Keratinocyte (primary cell): ENCODE measurements at regions not wholly inside any gene's neighbourhood (a gene's known extent, or its start where the extent isn't known, plus 50 kb on each side); places are given as distances from the start of the nearest gene placed in this dataset.

ENCODE experiments used
- DNase-seq: peaks from one replicate; pipeline ENCODE4 v3.0.0-alpha.2; 2011; ENCODE audit warnings: low read depth, missing footprints, low spot score
- FAIRE-seq: peaks from 2 replicates; lab custom pipeline; 2011; peaks lifted over from hg19 to GRCh38; lab: Jason Lieb, UNC
- H2AFZ ChIP-seq: 2 replicates; pipeline ENCODE4 v1.6.0; 2012; ENCODE audit warnings: low read length, control low read depth, inconsistent platforms; ENCODE audit not compliant: control insufficient read depth
- H3K27ac ChIP-seq: 2 replicates; pipeline ENCODE4 v1.5.1; 2011; ENCODE audit warnings: low read length; ENCODE audit not compliant: control insufficient read depth, insufficient read depth
- H3K27me3 ChIP-seq: 3 replicates; pipeline ENCODE4 v1.6.0; 2011; ENCODE audit warnings: low read length; ENCODE audit not compliant: control insufficient read depth, insufficient read depth; ENCODE audit errors: extremely low read depth
- H3K36me3 ChIP-seq, 2 experiments: 2 replicates in 1 of 2; 3 replicates in 1 of 2; pipeline ENCODE4 v1.5.1; 2011; ENCODE audit warnings: low read length in 2 of 2, mild to moderate bottlenecking in 1 of 2; ENCODE audit not compliant: control insufficient read depth in 2 of 2, insufficient read depth in 2 of 2; ENCODE audit errors: extremely low read depth in 1 of 2
- H3K4me1 ChIP-seq: 3 replicates; pipeline ENCODE4 v1.5.1; 2011; ENCODE audit warnings: low read length; ENCODE audit not compliant: control insufficient read depth, insufficient read depth; ENCODE audit errors: extremely low read depth
- H3K4me2 ChIP-seq: 3 replicates; pipeline ENCODE4 v1.6.0; 2011; ENCODE audit warnings: low read depth, low read length; ENCODE audit not compliant: control insufficient read depth, insufficient read depth; ENCODE audit errors: extremely low read depth
- H3K4me3 ChIP-seq, 3 experiments: fragments of 200-600 bp in 1 of 3; sonication (generic) in 1 of 3; 2 replicates in 2 of 3; 3 replicates in 1 of 3; pipeline ENCODE4 v1.5.1; 2011 to 2016; ENCODE audit warnings: low read length in 3 of 3, mild to moderate bottlenecking in 3 of 3, control low read depth in 2 of 3, inconsistent platforms in 1 of 3, low read depth in 1 of 3, mixed read lengths in 1 of 3, mixed run types in 1 of 3, moderate library complexity in 1 of 3; ENCODE audit not compliant: control insufficient read depth in 2 of 3, insufficient read depth in 2 of 3; ENCODE audit errors: extremely low read depth in 1 of 3
- H3K79me2 ChIP-seq: 2 replicates; pipeline ENCODE4 v1.6.0; 2012; ENCODE audit warnings: low read length; ENCODE audit not compliant: control insufficient read depth, insufficient read depth
- H3K9ac ChIP-seq: 3 replicates; pipeline ENCODE4 v1.6.0; 2011; ENCODE audit warnings: low read length; ENCODE audit not compliant: control insufficient read depth, insufficient read depth; ENCODE audit errors: extremely low read depth
- H3K9me1 ChIP-seq: 3 replicates; pipeline ENCODE4 v1.6.0; 2011; ENCODE audit warnings: low read length; ENCODE audit not compliant: control insufficient read depth, insufficient read depth; ENCODE audit errors: extremely low read depth
- H3K9me3 ChIP-seq: 2 replicates; pipeline ENCODE4 v1.5.1; 2012; ENCODE audit warnings: low read depth, low read length; ENCODE audit not compliant: control insufficient read depth
- H4K20me1 ChIP-seq: 3 replicates; pipeline ENCODE4 v1.6.0; 2011; ENCODE audit warnings: low read length; ENCODE audit not compliant: control insufficient read depth, insufficient read depth; ENCODE audit errors: extremely low read depth
- EZH2 ChIP-seq: IDR thresholded peaks from one replicate; pipeline ENCODE4 v1.6.1; 2012; ENCODE audit warnings: inconsistent platforms, mild to moderate bottlenecking, low read length, moderate library complexity
- dilution Hi-C: fragments of 300-500 bp; cut with MboI; formaldehyde crosslinking; loops from one replicate; pipeline ENCODE4 v1.7.0; 2020; ENCODE audit warnings: low sequenced_read_pairs; ENCODE audit not compliant: extremely low pct_ligation_motif_present
- TF ChIP-seq, protein P1 (sequence below), 3 experiments: IDR thresholded peaks in 1 of 3; conservative IDR thresholded peaks in 1 of 3; optimal IDR thresholded peaks in 1 of 3; 2 replicates in 2 of 3; 3 replicates in 1 of 3; pipeline versions ENCODE3 to v1.5.1; 2011; ENCODE audit warnings: low read length in 3 of 3, mild to moderate bottlenecking in 3 of 3, moderate library complexity in 2 of 3, control low read depth in 1 of 3, inconsistent platforms in 1 of 3; ENCODE audit not compliant: insufficient read depth in 2 of 3; ENCODE audit errors: extremely low read depth in 1 of 3

DNA sequence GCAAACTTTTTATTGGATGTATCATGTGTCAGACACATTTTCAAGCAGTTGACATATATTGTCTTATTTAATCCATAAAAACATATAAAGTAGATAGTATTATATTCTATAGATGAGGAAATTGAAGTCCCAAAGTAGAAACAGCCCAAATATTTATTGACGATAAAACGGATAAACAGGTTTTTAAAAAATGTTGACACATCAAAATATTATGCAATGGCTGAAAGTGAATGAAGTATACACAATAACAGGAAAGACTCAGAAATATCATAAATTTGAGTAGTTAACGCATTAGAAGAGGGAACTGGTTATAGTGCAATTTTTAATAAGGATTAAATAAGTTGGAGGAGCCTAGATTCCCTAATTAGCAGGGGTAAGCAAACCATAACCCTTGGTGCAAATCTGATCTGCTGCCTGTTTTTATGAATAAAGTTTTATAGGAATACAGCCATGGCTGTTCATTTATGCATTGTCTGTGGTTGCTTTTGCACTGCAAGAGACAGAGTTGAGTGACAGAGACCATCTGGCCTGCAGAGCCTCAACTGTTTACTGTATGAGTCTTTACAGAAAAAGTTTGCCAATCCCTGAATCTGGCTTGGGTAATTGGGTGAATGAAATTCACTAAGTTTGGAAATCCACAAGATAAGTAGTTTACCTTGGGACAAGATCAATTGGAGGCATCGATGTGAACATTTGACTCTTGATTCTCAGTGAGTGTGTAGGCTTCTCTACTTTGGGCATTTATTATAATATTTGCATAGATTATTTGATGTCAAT, 50.6 kb upstream of the EXOC2 start:
- Histone ChIP-seq H3K4me1 (no peaks in the 10 kb centered on the region), H3K79me2 (no peaks in the 10 kb centered on the region), H3K9ac (no peak overlapping the region), H3K9me3 (no peaks in the 10 kb centered on the region), H2AFZ (no peak overlapping the region), H3K36me3 (no peaks in the 10 kb centered on the region), H3K4me3 (no peak overlapping the region), H3K27me3 (no peaks in the 10 kb centered on the region), H4K20me1 (no peaks in the 10 kb centered on the region), H3K9me1 (no peaks in the 10 kb centered on the region), H3K4me2 (no peak overlapping the region), H3K27ac (no peak overlapping the region)
- FAIRE-seq, result no peak
- TF ChIP-seq EZH2, result no peak
- TF ChIP-seq, protein P1, sequence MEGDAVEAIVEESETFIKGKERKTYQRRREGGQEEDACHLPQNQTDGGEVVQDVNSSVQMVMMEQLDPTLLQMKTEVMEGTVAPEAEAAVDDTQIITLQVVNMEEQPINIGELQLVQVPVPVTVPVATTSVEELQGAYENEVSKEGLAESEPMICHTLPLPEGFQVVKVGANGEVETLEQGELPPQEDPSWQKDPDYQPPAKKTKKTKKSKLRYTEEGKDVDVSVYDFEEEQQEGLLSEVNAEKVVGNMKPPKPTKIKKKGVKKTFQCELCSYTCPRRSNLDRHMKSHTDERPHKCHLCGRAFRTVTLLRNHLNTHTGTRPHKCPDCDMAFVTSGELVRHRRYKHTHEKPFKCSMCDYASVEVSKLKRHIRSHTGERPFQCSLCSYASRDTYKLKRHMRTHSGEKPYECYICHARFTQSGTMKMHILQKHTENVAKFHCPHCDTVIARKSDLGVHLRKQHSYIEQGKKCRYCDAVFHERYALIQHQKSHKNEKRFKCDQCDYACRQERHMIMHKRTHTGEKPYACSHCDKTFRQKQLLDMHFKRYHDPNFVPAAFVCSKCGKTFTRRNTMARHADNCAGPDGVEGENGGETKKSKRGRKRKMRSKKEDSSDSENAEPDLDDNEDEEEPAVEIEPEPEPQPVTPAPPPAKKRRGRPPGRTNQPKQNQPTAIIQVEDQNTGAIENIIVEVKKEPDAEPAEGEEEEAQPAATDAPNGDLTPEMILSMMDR (optimal IDR thresholded peaks at IDR 0.05 in 1 of 3, IDR thresholded peaks at IDR 0.05 in 1 of 3, conservative IDR thresholded peaks at IDR 0.05 in 1 of 3; ENCODE audit: extremely low read depth in 1 of 3, insufficient read depth in 2 of 3, low read length in 3 of 3), result no peak
- dilution Hi-C loops, result no loop called here
- DNase-seq, result no peak
